HG02588 (cell line): ENCODE measurements at regions not wholly inside any gene's neighbourhood (a gene's known extent, or its start where the extent isn't known, plus 50 kb on each side); places are given as distances from the start of the nearest gene placed in this dataset.
A peak's percentile ranks its signal among the peaks of the same experiment; 100 is the strongest.
"Not testable (repeated sequence)": the region's sequence is repeated elsewhere in the genome, so short reads cannot be mapped to it uniquely, and the experiment has no call there.

Source experiments
- ATAC-seq: cut with Tn5 transposase; IDR thresholded peaks from one replicate; pipeline ENCODE4 v1.9.1; 2021; ENCODE audit warnings: mild to moderate bottlenecking, moderate library complexity; ENCODE audit not compliant: unreplicated experiment

GRCh38 chr6:134822920-134823709, 126.8 kb downstream of the ALDH8A1 start:
- ATAC-seq: peak; percentile 72

- ATAC-seq: no peak
Measured at GRCh38 chr6:134821928-134822864, 127.7 kb downstream of the ALDH8A1 start.

- ATAC-seq: no peak
Measured at GRCh38 chr6:134821397-134821796, 128.5 kb downstream of the ALDH8A1 start.

GRCh38 chr6:134819863-134820800, 129.8 kb downstream of the ALDH8A1 start:
- ATAC-seq: no peak

- ATAC-seq: no peak
Measured at GRCh38 chr6:134819236-134819635, 130.7 kb downstream of the ALDH8A1 start.

- no peak for ATAC-seq
Measured at GRCh38 chr6:134817448-134817847, 132.5 kb downstream of the ALDH8A1 start.

GRCh38 chr6:134816780-134817179, 133.1 kb downstream of the ALDH8A1 start:
- ATAC-seq: no peak

- ATAC-seq: no peak
Measured at GRCh38 chr6:134816300-134816699, 133.6 kb downstream of the ALDH8A1 start.

GRCh38 chr6:134814076-134814695, 135.7 kb downstream of the ALDH8A1 start:
- no peak for ATAC-seq

- no peak for ATAC-seq
Measured at GRCh38 chr6:134813146-134813545, 136.8 kb downstream of the ALDH8A1 start.

GRCh38 chr6:134810402-134810801, 139.5 kb downstream of the ALDH8A1 start:
- ATAC-seq: no peak

GRCh38 chr6:134809130-134809529, 140.8 kb downstream of the ALDH8A1 start:
- ATAC-seq: no peak

- no peak for ATAC-seq
Measured at GRCh38 chr6:134806180-134806798, 143.6 kb downstream of the ALDH8A1 start.

- no peak for ATAC-seq
Measured at GRCh38 chr6:134805168-134805567, 144.7 kb downstream of the ALDH8A1 start.

- not testable (repeated sequence) for ATAC-seq
Measured at GRCh38 chr6:134804311-134804710, 145.6 kb downstream of the ALDH8A1 start.

- no peak for ATAC-seq
Measured at GRCh38 chr6:134802426-134803058, 147.4 kb downstream of the ALDH8A1 start.

- no peak for ATAC-seq
Measured at GRCh38 chr6:134797400-134798113, 152.3 kb downstream of the ALDH8A1 start.

GRCh38 chr6:134795691-134796090, 154.2 kb downstream of the ALDH8A1 start:
- ATAC-seq: no peak

- no peak for ATAC-seq
Measured at GRCh38 chr6:134795001-134795400, 154.9 kb downstream of the ALDH8A1 start.
